ENCODE measurements at regions not wholly inside any gene's neighbourhood (a gene's known extent, or its start where the extent isn't known, plus 50 kb on each side); places are given as distances from the start of the nearest gene placed in this dataset.

- TF ChIP-seq EP300 (IDR thresholded peaks at IDR 0.05; ENCODE audit: low read depth), result no peak
- TF ChIP-seq CTCF (IDR thresholded peaks at IDR 0.05), result no peak
- no peak for TF ChIP-seq POLR2A (IDR thresholded peaks at IDR 0.05)
- TF ChIP-seq POLR2AphosphoS5 (IDR thresholded peaks at IDR 0.05), result no peak
These were observed 238.9 kb upstream of the NT5C1B start for GRCh38 chr2:18828296-18828695.
